ENCODE measurements at regions not wholly inside any gene's neighbourhood (a gene's known extent, or its start where the extent isn't known, plus 50 kb on each side); places are given as distances from the start of the nearest gene placed in this dataset.

DNA sequence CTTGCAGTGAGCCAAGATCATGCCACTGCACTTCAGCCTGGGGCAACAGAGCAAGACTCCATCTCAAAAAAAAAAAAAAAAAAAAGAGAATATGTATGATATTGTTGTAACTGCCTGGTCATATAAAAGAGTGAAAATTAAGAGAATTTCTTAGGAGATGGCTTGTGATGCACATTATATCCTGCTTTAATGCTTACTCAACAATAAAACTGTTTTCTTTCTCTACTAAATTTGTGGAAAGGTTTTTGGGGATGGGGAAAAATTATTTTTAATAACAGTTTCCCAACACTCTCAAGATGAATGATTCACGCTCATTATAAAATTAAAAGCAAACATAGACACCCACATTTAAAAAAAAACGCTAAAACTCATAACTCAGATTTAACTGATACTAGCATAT, 1163.0 kb downstream of the SI start:
- H3K79me2 ChIP-seq (ENCODE audit: insufficient read depth), result no peaks in the 10 kb centered on the region
- H2AFZ ChIP-seq (ENCODE audit: low read depth), result no peak overlapping the region
- H3K4me1 ChIP-seq (ENCODE audit: control insufficient read depth in 1 of 2, insufficient read depth in 2 of 2, low read depth in 1 of 2, low read length in 1 of 2), result no peaks in the 10 kb centered on the region
- H3K9me2 ChIP-seq, result no peaks in the 10 kb centered on the region
- H3F3A ChIP-seq (replicated peaks; ENCODE audit: insufficient read depth), result no peaks in the 10 kb centered on the region
- no peak overlapping the region for H3K4me3 ChIP-seq (ENCODE audit: low read depth in 2 of 2, low read length in 1 of 2)
- H3K9ac ChIP-seq, result no peak overlapping the region
- H4K20me1 ChIP-seq (ENCODE audit: insufficient read depth), result no peaks in the 10 kb centered on the region
- no peak overlapping the region for H3K4me2 ChIP-seq
- no peaks in the 10 kb centered on the region for H3K36me3 ChIP-seq (replicated peaks in 1 of 2; ENCODE audit: control insufficient read depth in 1 of 2, insufficient read depth in 2 of 2, low read length in 1 of 2)
- no peaks in the 10 kb centered on the region for H3K9me3 ChIP-seq
- ChIA-PET CTCF (no interaction called here), POLR2A (no interaction called here)
- no peak for DNase-seq
- H3K27ac ChIP-seq (ENCODE audit: low read depth in 2 of 2, low read length in 1 of 2), result no peak overlapping the region
- 33% methylated on average over 2 of the region's 2 CpGs for WGBS (ENCODE audit: low lambda C conversion rate)
- TF ChIP-seq NRF1 (IDR thresholded peaks at IDR 0.05; ENCODE audit: low read depth, low read length), result no peak
- no peak for TF ChIP-seq FOXJ3 (CRISPR knock-in tag; IDR thresholded peaks at IDR 0.05)
- no peak for TF ChIP-seq FOSL2 (IDR thresholded peaks at IDR 0.05; ENCODE audit: borderline replicate concordance, low read depth)
- no peak for TF ChIP-seq NFIC (IDR thresholded peaks at IDR 0.05; ENCODE audit: borderline replicate concordance)
- TF ChIP-seq TCF12 (IDR thresholded peaks at IDR 0.05), result no peak
- no peaks in the 10 kb centered on the region for H3K27me3 ChIP-seq (ENCODE audit: insufficient read depth)

DNA sequence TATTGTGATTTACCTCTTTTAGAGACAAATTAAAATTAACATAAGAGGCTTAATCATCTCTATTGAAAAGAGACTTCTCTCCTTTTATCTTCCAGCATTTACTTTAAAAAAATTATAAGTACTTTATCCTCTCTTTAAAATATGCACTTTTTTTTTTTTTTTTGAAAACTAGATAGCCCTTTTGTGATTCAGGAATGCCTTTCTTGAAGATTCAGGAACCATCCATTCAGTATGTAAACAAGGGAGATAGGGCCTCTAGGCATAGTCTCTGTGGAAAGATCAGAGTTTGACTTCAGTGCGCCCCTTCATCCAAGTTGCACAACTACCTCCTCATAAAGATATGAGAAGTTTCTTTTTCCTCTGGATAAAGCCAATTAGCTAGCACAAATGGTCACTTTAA, 1163.7 kb downstream of the SI start:
- Histone ChIP-seq H3K36me3 (replicated peaks in 1 of 2; ENCODE audit: control insufficient read depth in 1 of 2, insufficient read depth in 2 of 2, low read length in 1 of 2) (no peaks in the 10 kb centered on the region), H3F3A (replicated peaks; ENCODE audit: insufficient read depth) (no peaks in the 10 kb centered on the region), H3K27me3 (ENCODE audit: insufficient read depth) (no peaks in the 10 kb centered on the region), H3K4me2 (no peak overlapping the region), H3K27ac (ENCODE audit: low read depth in 2 of 2, low read length in 1 of 2) (no peak overlapping the region), H3K9me2 (no peaks in the 10 kb centered on the region), H3K9me3 (no peaks in the 10 kb centered on the region), H4K20me1 (ENCODE audit: insufficient read depth) (no peaks in the 10 kb centered on the region), H3K4me3 (ENCODE audit: low read depth in 2 of 2, low read length in 1 of 2) (no peak overlapping the region), H2AFZ (ENCODE audit: low read depth) (no peak overlapping the region), H3K79me2 (ENCODE audit: insufficient read depth) (no peaks in the 10 kb centered on the region), H3K4me1 (ENCODE audit: control insufficient read depth in 1 of 2, insufficient read depth in 2 of 2, low read depth in 1 of 2, low read length in 1 of 2) (no peaks in the 10 kb centered on the region), H3K9ac (no peak overlapping the region)
- ChIA-PET CTCF (no interaction called here), POLR2A (no interaction called here)
- no peak for TF ChIP-seq CHD2 (IDR thresholded peaks at IDR 0.05; ENCODE audit: low read length, partially characterized antibody)
- TF ChIP-seq JUND (IDR thresholded peaks at IDR 0.05), result no peak
- no peak for TF ChIP-seq ELF1 (IDR thresholded peaks at IDR 0.05)
- TF ChIP-seq RCOR1 (IDR thresholded peaks at IDR 0.05; ENCODE audit: low read length), result no peak
- no peak for TF ChIP-seq FOXJ3 (CRISPR knock-in tag; IDR thresholded peaks at IDR 0.05)
- no peak for TF ChIP-seq TCF12 (IDR thresholded peaks at IDR 0.05)
- no peak for TF ChIP-seq MXI1 (IDR thresholded peaks at IDR 0.05; ENCODE audit: low read depth, low read length)
- TF ChIP-seq, protein P1, sequence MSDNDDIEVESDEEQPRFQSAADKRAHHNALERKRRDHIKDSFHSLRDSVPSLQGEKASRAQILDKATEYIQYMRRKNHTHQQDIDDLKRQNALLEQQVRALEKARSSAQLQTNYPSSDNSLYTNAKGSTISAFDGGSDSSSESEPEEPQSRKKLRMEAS (IDR thresholded peaks at IDR 0.05; ENCODE audit: low read depth), result no peak
- TF ChIP-seq TEAD4 (IDR thresholded peaks at IDR 0.05; ENCODE audit: borderline replicate concordance, insufficient read depth), result no peak
- TF ChIP-seq, protein P2, sequence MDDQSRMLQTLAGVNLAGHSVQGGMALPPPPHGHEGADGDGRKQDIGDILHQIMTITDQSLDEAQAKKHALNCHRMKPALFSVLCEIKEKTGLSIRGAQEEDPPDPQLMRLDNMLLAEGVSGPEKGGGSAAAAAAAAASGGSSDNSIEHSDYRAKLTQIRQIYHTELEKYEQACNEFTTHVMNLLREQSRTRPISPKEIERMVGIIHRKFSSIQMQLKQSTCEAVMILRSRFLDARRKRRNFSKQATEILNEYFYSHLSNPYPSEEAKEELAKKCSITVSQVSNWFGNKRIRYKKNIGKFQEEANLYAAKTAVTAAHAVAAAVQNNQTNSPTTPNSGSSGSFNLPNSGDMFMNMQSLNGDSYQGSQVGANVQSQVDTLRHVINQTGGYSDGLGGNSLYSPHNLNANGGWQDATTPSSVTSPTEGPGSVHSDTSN (IDR thresholded peaks at IDR 0.05), result no peak
- TF ChIP-seq NRF1 (IDR thresholded peaks at IDR 0.05; ENCODE audit: low read depth, low read length), result no peak
- TF ChIP-seq, protein P3, sequence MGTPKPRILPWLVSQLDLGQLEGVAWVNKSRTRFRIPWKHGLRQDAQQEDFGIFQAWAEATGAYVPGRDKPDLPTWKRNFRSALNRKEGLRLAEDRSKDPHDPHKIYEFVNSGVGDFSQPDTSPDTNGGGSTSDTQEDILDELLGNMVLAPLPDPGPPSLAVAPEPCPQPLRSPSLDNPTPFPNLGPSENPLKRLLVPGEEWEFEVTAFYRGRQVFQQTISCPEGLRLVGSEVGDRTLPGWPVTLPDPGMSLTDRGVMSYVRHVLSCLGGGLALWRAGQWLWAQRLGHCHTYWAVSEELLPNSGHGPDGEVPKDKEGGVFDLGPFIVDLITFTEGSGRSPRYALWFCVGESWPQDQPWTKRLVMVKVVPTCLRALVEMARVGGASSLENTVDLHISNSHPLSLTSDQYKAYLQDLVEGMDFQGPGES (IDR thresholded peaks at IDR 0.05; ENCODE audit: low read depth, low read length), result no peak
- TF ChIP-seq FOXM1 (IDR thresholded peaks at IDR 0.05; ENCODE audit: low read depth), result no peak
- TF ChIP-seq, protein P4, sequence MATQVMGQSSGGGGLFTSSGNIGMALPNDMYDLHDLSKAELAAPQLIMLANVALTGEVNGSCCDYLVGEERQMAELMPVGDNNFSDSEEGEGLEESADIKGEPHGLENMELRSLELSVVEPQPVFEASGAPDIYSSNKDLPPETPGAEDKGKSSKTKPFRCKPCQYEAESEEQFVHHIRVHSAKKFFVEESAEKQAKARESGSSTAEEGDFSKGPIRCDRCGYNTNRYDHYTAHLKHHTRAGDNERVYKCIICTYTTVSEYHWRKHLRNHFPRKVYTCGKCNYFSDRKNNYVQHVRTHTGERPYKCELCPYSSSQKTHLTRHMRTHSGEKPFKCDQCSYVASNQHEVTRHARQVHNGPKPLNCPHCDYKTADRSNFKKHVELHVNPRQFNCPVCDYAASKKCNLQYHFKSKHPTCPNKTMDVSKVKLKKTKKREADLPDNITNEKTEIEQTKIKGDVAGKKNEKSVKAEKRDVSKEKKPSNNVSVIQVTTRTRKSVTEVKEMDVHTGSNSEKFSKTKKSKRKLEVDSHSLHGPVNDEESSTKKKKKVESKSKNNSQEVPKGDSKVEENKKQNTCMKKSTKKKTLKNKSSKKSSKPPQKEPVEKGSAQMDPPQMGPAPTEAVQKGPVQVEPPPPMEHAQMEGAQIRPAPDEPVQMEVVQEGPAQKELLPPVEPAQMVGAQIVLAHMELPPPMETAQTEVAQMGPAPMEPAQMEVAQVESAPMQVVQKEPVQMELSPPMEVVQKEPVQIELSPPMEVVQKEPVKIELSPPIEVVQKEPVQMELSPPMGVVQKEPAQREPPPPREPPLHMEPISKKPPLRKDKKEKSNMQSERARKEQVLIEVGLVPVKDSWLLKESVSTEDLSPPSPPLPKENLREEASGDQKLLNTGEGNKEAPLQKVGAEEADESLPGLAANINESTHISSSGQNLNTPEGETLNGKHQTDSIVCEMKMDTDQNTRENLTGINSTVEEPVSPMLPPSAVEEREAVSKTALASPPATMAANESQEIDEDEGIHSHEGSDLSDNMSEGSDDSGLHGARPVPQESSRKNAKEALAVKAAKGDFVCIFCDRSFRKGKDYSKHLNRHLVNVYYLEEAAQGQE (IDR thresholded peaks at IDR 0.05; ENCODE audit: low read depth, low read length), result no peak
- no peak for TF ChIP-seq POLR2AphosphoS5 (IDR thresholded peaks at IDR 0.05; ENCODE audit: low read depth, low read length)
- TF ChIP-seq, protein P5, sequence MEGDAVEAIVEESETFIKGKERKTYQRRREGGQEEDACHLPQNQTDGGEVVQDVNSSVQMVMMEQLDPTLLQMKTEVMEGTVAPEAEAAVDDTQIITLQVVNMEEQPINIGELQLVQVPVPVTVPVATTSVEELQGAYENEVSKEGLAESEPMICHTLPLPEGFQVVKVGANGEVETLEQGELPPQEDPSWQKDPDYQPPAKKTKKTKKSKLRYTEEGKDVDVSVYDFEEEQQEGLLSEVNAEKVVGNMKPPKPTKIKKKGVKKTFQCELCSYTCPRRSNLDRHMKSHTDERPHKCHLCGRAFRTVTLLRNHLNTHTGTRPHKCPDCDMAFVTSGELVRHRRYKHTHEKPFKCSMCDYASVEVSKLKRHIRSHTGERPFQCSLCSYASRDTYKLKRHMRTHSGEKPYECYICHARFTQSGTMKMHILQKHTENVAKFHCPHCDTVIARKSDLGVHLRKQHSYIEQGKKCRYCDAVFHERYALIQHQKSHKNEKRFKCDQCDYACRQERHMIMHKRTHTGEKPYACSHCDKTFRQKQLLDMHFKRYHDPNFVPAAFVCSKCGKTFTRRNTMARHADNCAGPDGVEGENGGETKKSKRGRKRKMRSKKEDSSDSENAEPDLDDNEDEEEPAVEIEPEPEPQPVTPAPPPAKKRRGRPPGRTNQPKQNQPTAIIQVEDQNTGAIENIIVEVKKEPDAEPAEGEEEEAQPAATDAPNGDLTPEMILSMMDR (IDR thresholded peaks at IDR 0.05), result no peak
- no peak for TF ChIP-seq NFIC (IDR thresholded peaks at IDR 0.05; ENCODE audit: borderline replicate concordance)
- no peak for TF ChIP-seq GATA2 (CRISPR knock-in tag; IDR thresholded peaks at IDR 0.05)
- no peak for TF ChIP-seq SIN3A (IDR thresholded peaks at IDR 0.05; ENCODE audit: borderline replicate concordance, low read depth, low read length)
- TF ChIP-seq RFX5 (IDR thresholded peaks at IDR 0.05; ENCODE audit: low read length), result no peak
- no peak for DNase-seq
- 54% methylated on average over 1 of the region's 1 CpG for WGBS (ENCODE audit: low lambda C conversion rate)

Data from SK-N-SH (cell line).